Renal cortical epithelial cell (primary cell): ENCODE measurements at regions not wholly inside any gene's neighbourhood (a gene's known extent, or its start where the extent isn't known, plus 50 kb on each side); places are given as distances from the start of the nearest gene placed in this dataset.
"Not testable (repeated sequence)": the region's sequence is repeated elsewhere in the genome, so short reads cannot be mapped to it uniquely, and the experiment has no call there.

Experiments
- DNase-seq: peaks from one replicate; pipeline ENCODE4 v3.0.0-alpha.2; 2011; ENCODE audit warnings: low read depth

DNA sequence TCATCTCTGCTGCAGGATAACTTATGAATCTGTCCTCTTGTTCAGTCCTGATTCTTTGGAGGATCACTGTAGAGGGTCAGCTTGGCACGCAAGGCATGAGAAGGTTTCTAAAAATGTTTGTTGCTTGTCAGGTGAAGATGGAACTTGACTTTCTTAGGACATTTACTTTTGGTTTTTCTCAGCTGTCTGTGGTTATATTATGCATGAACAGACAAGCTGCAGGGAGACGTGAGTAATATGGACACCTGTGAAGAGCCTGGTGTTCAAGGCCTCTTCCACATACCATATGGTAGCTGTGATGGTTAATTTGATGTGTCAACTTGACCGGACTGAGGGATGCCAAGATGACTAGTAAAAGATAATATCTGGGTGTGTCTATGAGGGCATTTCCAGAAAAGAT is 270.2 kb upstream of the CPHXL start:
- DNase-seq = no peak

DNA sequence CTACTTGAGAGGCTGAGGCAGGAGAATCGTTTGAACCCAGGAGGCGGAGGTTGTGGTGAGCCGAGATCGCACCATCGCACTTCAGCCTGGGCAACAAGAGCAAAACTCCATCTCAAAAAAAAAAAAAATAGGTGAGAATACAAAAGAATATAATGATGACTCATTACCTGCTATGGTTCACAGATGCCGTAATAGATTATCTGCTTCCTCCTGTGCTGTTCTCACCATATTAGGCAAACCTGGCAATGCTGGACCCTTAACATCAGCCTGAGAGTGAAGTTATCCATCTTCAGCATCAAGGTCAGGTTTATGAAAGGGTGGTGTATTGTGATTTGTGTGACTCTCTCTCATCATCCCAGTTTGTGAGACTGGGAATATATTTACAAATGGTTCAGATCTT is 271.3 kb upstream of the CPHXL start:
- DNase-seq = no peak

DNA sequence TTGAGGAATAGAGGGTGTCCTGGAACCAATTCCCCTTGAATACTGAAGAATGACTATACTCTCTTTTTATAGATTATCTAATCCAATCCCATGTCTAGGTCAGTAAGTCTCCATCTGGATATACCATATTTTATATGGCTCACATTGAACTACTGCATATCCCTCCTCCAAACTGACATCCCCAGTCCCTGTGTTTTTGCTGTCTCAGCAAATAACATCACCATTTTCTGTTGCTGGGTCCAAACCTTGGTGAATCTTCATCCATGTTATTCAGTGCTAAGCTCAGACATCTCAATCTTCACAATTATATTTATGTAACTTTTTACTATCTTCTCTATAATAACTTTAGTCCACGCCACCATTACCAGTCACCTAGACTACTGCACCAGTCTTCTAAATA is 269.6 kb upstream of the CNTNAP4 start:
- DNase-seq = no peak

DNA sequence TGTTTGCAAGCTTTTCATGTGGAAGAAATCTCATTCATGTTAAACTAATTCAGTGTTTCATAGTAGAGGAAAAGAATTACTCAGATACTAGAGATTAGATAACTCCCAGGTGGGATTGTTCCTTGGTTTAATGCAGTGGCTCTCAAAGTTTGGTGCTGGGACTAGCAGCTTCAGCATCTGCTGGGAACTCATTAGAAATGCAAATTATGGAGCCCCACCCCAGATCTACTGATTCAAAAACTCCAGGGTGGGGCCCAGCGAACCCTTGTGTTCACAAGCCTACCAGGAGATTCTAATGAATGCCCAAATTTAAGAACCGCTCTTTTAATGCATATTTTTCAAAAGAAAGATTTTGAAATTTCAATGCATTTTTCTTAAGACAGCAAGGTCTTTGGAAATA is 253.4 kb upstream of the CNTNAP4 start:
- DNase-seq = no peak

DNA sequence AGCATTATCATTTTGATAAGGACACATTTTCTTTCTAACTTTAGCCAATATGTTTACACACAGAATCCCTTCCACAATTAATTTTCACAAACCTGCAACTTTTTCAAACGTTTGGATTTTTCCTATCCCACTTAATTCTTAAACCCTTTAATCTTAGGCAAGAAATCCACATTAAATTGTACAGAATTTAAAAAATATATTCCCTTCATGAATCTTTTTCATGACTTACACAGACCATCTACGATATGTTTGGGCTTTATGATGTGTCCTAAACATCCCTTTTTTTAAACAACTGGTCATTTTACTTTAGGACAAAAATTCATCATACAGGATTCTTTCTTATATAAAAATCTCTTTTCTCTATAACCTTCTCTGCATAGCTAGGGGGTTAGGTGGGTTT is 241.5 kb upstream of the CNTNAP4 start:
- DNase-seq = no peak

DNA sequence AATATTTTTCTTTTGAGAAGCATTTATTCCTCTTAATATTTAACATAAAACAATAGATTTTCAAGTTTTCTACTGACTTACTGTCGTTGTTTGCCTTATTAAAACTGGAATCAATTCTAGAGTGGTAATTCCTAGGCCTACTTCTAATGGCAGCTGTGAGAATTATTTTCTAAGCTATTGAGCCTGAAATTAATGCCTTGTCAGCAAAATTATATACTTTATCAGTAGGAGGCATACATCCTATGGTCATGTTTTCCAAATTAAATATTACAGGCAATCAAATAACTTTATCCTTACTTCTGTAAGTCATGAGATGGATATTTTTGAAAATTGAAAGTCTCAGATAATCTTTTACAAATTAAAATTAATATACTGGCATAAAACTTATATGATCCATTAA is 239.1 kb upstream of the CNTNAP4 start:
- DNase-seq = no peak

DNA sequence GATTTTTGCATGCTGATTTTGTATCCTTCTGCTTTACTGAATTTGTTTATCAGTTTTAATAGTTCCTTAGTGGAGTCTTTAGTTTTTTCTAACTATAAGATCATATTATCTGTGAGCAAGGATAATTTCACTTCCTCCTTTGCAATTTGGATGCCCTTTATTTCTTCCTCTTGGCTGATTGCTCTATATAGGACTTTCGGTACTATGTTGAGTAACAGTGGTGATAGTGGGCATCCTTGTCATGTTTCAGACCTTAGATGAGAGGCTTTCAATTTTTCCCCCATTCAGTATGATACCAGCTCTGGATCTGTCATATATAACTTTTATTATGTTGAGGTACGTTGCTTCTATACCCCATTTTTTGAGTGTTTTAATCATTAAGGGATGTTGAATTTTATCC is 224.5 kb upstream of the CNTNAP4 start:
- DNase-seq = no peak

DNA sequence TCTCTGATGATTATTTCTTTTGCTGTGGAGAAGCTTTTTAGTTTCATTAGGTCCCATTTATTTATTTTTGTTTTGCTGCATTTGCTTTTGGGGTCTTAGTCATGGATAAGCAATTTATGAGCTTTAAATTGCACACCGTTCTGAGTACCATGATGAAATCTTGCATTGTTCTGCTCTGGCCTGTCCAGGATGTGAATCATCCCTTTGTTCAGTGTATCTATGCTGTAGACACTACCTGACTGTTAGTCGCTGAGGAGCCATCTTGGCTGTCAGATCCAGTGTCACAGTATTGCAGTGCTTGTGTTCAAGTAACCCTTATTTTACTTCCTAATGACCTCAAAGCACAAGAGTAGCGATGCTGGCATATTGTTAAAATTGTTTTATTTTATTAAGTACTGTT is 218.0 kb upstream of the CNTNAP4 start:
- DNase-seq = no peak

DNA sequence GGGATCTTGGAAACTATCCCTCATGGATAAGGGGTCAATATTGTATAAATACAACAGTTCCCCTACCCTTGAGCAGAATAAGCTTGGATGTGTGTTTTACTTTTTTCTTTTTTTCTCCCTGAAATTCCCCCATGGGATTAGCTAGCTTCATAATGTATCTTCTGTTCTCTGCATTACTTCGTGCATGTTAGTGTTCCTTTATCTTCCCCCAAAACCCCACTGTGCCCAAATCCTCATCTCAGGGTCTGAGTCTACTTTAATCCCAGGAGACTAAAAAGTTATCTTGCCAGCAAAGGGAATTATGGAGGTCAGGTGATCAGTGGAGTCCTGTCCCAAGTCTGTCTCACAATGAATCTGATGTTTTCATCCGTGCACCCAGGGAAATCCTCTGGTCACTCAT is 217.5 kb upstream of the CNTNAP4 start:
- DNase-seq = no peak

DNA sequence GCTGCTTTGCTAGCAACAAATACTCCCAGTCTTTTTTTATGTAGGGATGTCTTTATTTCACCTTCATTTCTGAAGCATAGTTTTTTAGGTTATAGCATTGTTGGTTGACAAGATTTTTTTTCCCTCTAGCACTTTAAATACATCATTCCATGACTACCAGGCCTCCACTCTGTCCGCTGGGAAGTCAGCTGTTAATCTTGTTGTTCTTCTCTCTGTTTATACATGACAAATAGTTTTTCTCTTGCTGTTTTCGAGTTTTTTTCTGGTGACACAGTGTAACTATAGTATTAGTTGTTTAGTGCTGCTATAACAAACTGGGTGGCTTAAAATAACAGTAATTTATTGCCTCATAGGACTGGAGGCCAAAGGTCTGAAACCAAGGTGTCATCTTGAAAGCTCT is 205.5 kb upstream of the CNTNAP4 start:
- no peak for DNase-seq

DNA sequence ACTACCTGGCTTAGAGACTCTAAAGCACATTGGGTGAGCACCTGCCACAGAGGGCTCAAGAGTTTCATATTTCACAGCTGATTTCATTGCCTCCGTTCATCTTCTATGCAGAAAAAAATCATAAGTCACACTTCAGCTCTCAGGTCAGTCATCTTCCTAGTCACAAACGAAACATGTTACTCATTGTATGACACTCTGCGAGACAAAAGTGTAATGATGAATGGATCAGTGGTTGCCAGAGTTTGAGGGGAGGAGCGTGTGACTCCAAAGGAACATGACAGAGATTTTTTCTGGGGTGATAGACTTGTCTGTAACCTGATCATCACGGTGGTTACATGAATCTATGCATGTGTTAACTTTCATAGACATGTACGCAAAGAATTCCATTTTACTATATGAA is 195.2 kb upstream of the CNTNAP4 start:
- no peak for DNase-seq

DNA sequence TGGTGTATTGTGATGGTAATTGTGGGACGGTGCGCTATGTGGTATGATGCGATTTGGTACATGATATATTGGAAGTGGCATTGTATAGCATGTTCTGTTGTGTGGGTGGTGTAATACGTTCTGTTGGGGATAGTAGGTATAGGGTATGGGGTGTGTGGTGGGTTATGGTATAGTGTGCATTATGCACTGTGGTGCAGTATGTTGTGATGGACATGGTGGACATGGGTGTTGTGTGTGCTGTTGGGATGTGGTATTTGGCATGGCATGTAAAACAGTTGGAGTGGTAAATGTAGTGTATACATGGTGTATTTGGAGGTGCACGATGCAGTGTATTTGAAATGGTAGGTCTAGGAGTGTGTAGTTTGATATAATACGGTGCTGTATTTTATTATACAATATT is 170.6 kb upstream of the CNTNAP4 start:
- no peak for DNase-seq

DNA sequence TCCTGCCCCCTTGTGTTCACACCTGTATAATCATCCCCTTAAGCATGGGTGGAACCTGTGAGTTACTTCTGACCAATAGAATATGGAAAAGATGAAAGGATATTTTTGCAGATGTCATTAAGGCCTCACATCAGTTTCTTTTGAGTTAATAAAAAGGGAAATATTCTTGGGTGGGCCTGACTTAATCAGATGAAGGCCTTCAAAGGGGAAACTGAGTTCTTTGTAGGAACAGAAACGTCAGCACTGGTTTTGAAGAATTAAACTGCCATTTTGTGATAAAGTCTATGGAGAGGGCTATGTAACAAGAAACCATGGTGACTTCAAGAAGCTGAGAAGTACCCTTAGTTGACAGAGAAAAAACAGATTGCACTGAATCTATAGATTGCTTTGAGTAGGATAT is 168.7 kb upstream of the CNTNAP4 start:
- no peak for DNase-seq

DNA sequence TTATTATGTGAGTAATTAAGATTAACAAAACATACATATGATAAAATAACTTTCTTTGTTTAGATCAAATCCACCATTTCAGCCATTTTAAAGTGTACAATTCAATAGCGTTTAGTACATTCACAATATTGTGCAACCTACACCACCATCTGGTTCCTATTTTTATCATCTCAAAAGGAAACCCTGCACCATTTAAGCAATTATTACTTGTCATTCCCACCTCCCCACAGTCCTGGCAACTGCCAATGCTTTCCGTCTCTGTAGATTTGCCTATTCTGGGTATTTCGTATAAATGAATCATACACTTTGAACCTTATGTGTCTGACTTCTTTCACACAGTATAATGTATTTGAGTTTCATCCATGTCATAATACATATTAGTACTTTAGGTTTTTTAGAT is 162.5 kb upstream of the CNTNAP4 start:
- no peak for DNase-seq

DNA sequence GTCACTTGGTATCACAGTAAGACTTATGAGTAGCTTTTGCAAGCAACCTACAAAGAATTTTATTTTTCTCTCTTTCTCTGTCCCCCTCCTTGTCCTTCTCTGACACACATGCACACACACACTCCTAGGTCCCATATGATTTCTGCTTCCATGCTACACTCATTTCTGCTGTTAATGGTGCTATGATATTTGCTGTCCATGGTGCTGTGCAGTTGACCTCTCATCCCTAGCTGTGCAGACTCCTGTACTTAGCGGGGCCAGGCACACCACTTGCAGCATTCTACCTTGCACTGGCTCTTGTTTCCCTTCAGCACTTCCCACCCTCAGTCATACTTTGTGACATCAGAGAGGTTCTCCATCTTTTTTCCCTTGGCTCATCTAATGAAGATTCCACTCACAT is 158.9 kb upstream of the CNTNAP4 start:
- DNase-seq = no peak

DNA sequence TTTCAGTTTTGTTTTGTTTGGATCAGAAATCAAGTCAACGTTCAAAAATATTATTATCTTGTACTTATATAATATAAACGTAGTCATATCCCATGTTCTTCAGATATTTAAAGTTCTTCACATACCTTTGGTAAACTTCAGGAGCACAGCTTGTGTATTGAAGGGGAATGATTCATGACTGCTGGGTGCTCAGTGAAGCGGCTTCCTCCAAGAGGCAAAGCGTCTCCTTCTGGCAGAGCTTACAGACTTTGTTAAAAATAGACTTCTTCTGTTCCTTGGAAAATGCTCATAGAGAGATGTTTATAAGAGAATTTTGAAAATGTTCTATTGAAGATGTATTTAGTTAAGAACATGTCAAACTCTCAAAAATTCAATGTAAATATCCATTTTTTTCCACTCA is 155.6 kb upstream of the CNTNAP4 start:
- no peak for DNase-seq

DNA sequence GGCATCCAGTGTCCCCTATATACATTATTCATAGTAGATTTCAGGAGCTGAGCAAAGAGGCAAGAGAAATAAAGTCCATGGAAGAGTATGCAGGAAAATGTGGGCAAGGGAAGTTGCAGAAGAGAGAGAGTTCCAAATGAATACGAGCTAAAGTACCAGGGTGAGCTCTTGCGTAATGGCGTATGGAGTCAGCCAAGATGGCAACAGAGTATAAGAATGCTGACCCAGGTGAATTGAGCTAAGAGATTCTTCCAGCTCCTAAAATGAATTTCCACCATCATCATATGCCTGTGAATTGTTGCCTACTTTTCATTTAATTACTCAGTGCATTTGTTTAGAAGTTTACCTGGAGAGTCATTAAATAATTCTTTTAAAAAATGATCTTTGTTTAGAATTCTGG is 153.2 kb upstream of the CNTNAP4 start:
- DNase-seq = no peak

DNA sequence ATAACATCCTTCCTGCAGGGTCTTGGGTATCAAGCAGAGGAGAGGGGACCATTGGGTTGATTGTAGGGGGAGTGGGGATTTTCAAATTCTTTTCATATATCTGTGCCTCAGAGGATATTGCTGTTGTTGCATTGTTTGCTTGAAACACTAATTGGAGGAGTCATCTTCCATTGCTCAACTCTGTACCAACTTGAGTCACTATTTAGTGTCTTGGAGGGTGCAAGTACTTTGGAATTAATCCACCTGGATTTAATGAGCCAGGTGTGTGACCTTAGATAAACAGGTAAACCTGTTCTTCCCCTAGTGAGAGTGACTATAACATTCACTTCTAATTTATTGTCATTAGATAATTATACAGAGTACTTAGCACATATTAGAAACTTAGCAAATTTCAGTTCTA is 151.3 kb upstream of the CNTNAP4 start:
- no peak for DNase-seq

DNA sequence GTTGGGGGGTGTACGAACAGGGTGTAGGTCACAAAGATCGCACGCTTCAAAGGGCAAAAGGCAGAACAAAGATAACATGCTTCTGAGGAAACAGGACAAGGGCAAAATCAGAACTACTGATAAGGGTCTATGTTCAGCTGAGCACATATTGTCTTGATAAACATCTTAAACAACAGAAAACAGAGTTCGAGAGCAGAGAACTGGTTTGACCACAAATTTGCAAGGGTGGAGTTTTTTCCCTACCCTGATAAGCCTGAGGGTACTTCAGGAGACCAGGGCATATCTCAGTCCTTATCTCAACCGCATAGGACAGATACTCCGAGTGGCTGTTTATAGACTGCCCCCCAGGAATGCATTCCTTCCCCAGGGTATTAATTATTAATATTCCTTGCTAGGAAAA is 139.1 kb upstream of the CNTNAP4 start:
- not testable (repeated sequence) for DNase-seq

DNA sequence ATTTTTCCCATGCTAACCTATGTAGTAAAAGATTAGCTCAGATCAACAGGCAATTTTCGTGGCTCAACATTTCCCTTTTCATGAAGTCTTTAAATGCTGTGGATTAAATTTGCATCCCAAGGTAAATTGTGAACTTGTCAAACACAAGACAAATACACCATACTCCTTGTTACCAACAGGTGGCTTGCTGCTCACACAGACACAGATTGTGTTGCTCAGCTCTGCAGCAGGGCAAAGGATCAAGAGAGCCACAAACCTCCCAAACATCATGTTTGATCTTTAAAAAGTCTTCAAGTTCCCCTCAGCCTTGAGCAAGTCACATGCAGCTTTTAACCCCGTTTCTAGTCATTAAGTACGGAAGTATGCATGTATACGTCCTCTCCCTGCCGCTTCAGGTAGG is 119.6 kb upstream of the CNTNAP4 start:
- DNase-seq = no peak

DNA sequence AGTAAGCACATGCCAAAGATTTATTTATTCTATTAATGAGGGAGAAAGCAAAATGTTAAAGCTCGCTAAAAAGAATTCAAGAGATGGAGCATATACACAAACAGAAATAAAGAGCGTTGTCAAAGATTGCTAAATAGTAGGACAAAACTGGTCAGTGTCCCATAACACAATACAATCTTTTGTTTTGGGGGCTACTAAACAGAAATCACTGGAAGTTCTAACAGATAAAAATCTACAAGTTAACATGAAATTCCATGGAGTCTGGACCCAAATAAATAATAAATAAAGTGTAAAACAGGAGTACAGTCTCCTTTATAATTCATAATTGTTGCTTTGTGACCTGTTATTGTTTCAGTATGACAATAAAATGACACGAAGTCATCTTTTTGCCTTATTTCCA is 115.2 kb upstream of the CNTNAP4 start:
- DNase-seq = no peak

DNA sequence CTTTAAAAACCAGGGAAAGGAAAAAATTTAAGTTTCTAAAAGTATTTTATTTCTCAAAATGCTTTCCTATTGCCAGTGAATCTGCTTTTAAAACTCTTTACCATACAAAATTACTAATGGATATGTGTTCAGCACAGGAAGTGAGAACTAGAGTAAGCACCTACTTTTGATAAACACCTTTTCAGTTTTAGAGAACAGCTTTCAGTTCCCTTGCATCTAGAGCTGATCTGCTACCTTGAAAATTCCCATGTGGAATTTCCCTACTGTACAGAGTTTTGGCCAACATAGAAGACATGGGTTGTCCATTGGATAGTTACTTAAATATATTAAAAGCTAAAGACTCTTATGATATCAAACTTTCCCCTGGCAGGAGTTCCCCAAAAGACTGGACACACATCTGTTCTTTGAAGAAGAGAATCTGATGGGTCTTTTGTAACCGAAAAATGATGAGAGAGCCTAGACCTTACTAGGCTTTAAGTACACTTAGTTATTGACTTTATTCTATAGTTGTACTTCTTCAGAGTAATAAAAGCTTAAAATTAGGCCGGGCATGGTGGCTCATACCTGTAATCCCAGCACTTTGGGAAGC is 112.1 kb upstream of the CNTNAP4 start:
- DNase-seq = no peak

DNA sequence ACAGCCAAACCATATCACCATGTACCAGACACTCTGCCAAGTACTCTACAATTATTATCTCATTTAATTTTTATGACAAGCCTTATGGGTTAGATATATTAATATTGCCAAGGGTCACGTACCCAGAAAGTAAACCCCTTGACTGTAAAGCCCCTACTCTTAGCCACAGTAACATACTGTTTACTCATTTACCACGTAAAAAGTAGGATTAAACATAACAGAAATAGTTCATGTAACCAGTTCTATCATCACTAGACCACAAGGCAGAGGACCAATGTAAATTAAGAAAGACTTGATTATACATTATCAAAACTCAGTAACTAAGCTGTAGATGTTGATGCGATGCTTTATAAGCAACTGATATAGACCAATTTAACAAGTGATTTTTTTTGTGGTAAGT is 101.5 kb upstream of the CNTNAP4 start:
- DNase-seq = no peak

DNA sequence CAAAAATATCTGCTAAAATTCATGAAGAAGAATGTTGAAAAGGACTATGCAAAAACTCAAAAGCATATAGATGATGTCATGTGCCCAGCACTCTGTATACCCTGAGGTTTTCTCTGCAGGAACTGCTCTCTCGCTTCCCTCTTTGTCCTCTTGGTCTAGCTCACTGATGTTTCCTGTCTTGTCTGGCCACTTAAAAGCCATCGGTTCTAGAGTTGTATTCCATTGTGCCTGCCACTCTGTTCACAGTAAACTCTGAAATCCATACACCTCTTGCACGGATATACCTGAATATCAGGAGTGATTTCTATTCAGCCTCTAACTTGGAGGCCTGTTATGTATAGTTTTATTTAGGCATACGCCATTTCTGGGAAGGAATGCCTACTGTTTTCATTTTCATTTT is 101.0 kb upstream of the CNTNAP4 start:
- DNase-seq = no peak

DNA sequence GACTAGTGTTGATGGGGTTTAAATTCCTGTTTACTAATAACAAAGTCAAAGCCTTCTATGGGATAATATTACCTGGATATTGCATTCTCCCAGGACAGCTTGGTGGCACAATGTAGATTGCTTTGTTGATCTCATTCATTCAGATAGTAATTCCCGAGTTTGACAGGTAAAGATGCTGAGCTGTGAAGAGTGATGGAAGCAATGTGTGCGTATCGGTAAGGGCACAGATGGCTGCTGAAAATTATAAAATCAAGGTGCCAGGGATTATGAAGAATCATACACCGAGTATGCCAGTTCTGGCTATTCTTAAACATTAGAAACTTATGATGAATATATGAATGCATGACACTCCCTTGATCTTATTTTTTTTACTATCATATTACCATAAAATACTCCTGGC is 100.6 kb upstream of the CNTNAP4 start:
- no peak for DNase-seq
